OCI-LY3 (cell line): ENCODE measurements at regions not wholly inside any gene's neighbourhood (a gene's known extent, or its start where the extent isn't known, plus 50 kb on each side); places are given as distances from the start of the nearest gene placed in this dataset.

Experiments
- EZH2phosphoT487 ChIP-seq: fragments of 200-600 bp; shearing (Covaris generic); IDR thresholded peaks from 2 replicates; pipeline ENCODE4 v1.6.1; 2018; ENCODE audit warnings: antibody characterized with exemption, mixed run types, low read depth
- TF ChIP-seq, protein P1 (sequence below): fragments of 200-600, 300-600 bp; sonication (generic); IDR thresholded peaks from 2 replicates; pipeline ENCODE4 v1.5.1; 2014; ENCODE audit warnings: antibody characterized with exemption, low read length, low read depth

DNA sequence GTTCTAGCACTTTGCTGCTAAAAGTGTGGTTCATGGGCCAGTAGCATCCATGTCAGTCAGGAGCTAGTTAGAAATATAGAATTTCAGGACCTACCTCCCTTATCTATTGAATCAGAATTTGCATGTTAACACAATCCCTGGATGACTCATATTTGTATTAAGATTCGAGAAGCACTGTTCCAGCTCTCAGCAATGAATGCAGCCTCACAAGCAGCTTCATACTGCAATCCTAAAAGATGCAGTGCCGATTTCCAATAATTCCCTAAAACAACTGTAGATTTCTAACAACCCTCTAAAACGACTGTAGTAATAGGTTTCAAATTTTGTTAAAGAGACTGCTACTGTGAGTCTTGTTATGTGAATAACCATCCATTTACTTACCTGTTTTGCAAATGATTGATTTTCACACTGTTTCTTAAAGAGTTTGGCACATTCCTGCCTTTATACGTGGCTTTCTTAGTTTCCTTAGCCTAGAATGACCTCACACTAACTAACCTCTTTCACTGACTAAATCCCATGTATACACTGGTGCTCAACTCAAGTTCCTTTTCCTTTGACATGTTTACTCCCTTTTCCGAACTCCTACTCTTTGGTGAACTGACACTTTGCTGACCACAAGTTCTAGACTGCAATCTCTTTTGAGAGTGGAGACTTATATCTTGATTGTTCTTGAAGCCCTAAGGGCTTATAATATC, 511.8 kb downstream of the METTL15 start:
- TF ChIP-seq, protein P1, sequence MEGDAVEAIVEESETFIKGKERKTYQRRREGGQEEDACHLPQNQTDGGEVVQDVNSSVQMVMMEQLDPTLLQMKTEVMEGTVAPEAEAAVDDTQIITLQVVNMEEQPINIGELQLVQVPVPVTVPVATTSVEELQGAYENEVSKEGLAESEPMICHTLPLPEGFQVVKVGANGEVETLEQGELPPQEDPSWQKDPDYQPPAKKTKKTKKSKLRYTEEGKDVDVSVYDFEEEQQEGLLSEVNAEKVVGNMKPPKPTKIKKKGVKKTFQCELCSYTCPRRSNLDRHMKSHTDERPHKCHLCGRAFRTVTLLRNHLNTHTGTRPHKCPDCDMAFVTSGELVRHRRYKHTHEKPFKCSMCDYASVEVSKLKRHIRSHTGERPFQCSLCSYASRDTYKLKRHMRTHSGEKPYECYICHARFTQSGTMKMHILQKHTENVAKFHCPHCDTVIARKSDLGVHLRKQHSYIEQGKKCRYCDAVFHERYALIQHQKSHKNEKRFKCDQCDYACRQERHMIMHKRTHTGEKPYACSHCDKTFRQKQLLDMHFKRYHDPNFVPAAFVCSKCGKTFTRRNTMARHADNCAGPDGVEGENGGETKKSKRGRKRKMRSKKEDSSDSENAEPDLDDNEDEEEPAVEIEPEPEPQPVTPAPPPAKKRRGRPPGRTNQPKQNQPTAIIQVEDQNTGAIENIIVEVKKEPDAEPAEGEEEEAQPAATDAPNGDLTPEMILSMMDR = no peak
- no peak for TF ChIP-seq EZH2phosphoT487
